ENCODE measurements at regions not wholly inside any gene's neighbourhood (a gene's known extent, or its start where the extent isn't known, plus 50 kb on each side); places are given as distances from the start of the nearest gene placed in this dataset.

GRCh38 chr10:128976856-128977255 lies 490.2 kb upstream of the MGMT start:
- ATAC-seq = no peak
- H3K27ac ChIP-seq (ENCODE audit: low read depth, low read length) = no peak overlapping the region

More at GRCh38 chr10:128976856-128977255, 490.2 kb upstream of the MGMT start:
- Histone ChIP-seq H3K4me1 (ENCODE audit: control insufficient read depth in 1 of 2, insufficient read depth in 2 of 2, low read length in 2 of 2) (no peaks in the 10 kb centered on the region), H3K36me3 (ENCODE audit: control insufficient read depth in 1 of 2, insufficient read depth in 2 of 2, low read length in 2 of 2) (no peaks in the 10 kb centered on the region), H3K9me3 (ENCODE audit: control insufficient read depth in 1 of 2, insufficient read depth in 1 of 2, low read depth in 1 of 2, low read length in 2 of 2) (no peaks in the 10 kb centered on the region; a peak in 1 of 4 replicates), H3K4me2 (ENCODE audit: low read length) (no peak overlapping the region), H3K4me3 (replicated peaks in 1 of 2; ENCODE audit: low read depth in 1 of 2, low read length in 2 of 2) (no peak overlapping the region), H3K9me2 (ENCODE audit: insufficient read depth) (no peaks in the 10 kb centered on the region), H2AFZ (ENCODE audit: low read depth, low read length, poor library complexity, severe bottlenecking) (no peak overlapping the region), H3K79me2 (ENCODE audit: insufficient read depth, low read length) (no peaks in the 10 kb centered on the region), H3K27me3 (ENCODE audit: insufficient read depth, low read length) (no peaks in the 10 kb centered on the region), H4K20me1 (ENCODE audit: insufficient read depth) (no peaks in the 10 kb centered on the region), H3K9ac (ENCODE audit: low read length) (no peak overlapping the region)
- ChIA-PET CTCF (no interaction called here), POLR2A (no interaction called here), RAD21 (ENCODE audit: low non-redundant PET in 1 of 2, low total read pairs in 2 of 2, uncharacterized antibody in 2 of 2, unreplicated experiment in 2 of 2) (no interaction called here)
- no TSS peak for BruUV-seq (replicated peaks)
- TF ChIP-seq POLR2A (IDR thresholded peaks at IDR 0.05; ENCODE audit: borderline replicate concordance, extremely low read depth, insufficient read depth, insufficient read length) = no peak
- no peak for TF ChIP-seq CTCF (IDR thresholded peaks at IDR 0.05 in 2 of 3, conservative IDR thresholded peaks at IDR 0.05 in 1 of 3; ENCODE audit: borderline replicate concordance in 1 of 3, insufficient read depth in 1 of 3, low read depth in 2 of 3, low read length in 2 of 3)
- TF ChIP-seq TCF7L2 (IDR thresholded peaks at IDR 0.05; ENCODE audit: borderline replicate concordance, extremely low read depth, insufficient read depth, insufficient read length) = no peak
- no peak for TF ChIP-seq ELF1 (IDR thresholded peaks at IDR 0.05; ENCODE audit: borderline replicate concordance, low read depth)
- no peak for TF ChIP-seq MAX (IDR thresholded peaks at IDR 0.05)
- TF ChIP-seq CEBPB (IDR thresholded peaks at IDR 0.05; ENCODE audit: low read depth) = no peak
- no peak for TF ChIP-seq EZH2phosphoT487 (IDR thresholded peaks at IDR 0.05; ENCODE audit: borderline replicate concordance)
- TF ChIP-seq YY1 (IDR thresholded peaks at IDR 0.05; ENCODE audit: extremely low read depth, insufficient replicate concordance, low read depth, low read length) = no peak
- no peak for TF ChIP-seq REST (IDR thresholded peaks at IDR 0.05; ENCODE audit: low read depth)
- TF ChIP-seq SRF (IDR thresholded peaks at IDR 0.05; ENCODE audit: low read depth) = no peak
- TF ChIP-seq SIN3A (IDR thresholded peaks at IDR 0.05; ENCODE audit: low read depth) = no peak
- no peak for TF ChIP-seq SP1 (IDR thresholded peaks at IDR 0.05; ENCODE audit: low read depth)
- TF ChIP-seq ATF3 (IDR thresholded peaks at IDR 0.05) = no peak
- TF ChIP-seq EZH2 (IDR thresholded peaks at IDR 0.05) = no peak
- intact Hi-C loops (cut with micrococcal nuclease) = no loop called here
- DNase-seq (ENCODE audit: low read depth, low spot score) = no peak
